ENCODE measurements at regions not wholly inside any gene's neighbourhood (a gene's known extent, or its start where the extent isn't known, plus 50 kb on each side); places are given as distances from the start of the nearest gene placed in this dataset.

GRCh38 chr1:184895086-184895485 is 79.2 kb downstream of the NIBAN1 start:
- TF ChIP-seq EZH2phosphoT487 (IDR thresholded peaks at IDR 0.05; ENCODE audit: borderline replicate concordance, low read length) (no peak), CTCF (IDR thresholded peaks at IDR 0.05; ENCODE audit: low read depth, low read length, poor library complexity, severe bottlenecking) (no peak)
- H3K27me3 ChIP-seq (ENCODE audit: control insufficient read depth, low read length), result no peaks in the 10 kb centered on the region
- no peaks in the 10 kb centered on the region for H3K9me3 ChIP-seq (ENCODE audit: control insufficient read depth, insufficient read depth, low read length)
- no peaks in the 10 kb centered on the region for H3K4me1 ChIP-seq (ENCODE audit: control insufficient read depth, low read length)
- no peaks in the 10 kb centered on the region for H4K20me1 ChIP-seq (ENCODE audit: control insufficient read depth, insufficient read depth, low read depth, low read length)
- H3K4me2 ChIP-seq (ENCODE audit: low read length), result no peak overlapping the region
- H3K9me2 ChIP-seq (replicated peaks; ENCODE audit: control insufficient read depth, low read length), result no peaks in the 10 kb centered on the region
- no peaks in the 10 kb centered on the region for H3K79me2 ChIP-seq (ENCODE audit: control insufficient read depth, low read length)
- H3K27ac ChIP-seq (ENCODE audit: low read depth, low read length), result no peak overlapping the region
- no peak overlapping the region for H3K4me3 ChIP-seq (ENCODE audit: low read length)
- peaks cover 4% of the 10 kb centered on the region; the same call in 1 of the 2 replicates for H3K36me3 ChIP-seq (ENCODE audit: control insufficient read depth, low read length)
- no peaks in the 10 kb centered on the region for H3F3A ChIP-seq (ENCODE audit: control insufficient read depth, insufficient read depth)

GRCh38 chr1:184893695-184894094 is 80.6 kb downstream of the NIBAN1 start:
- no peaks in the 10 kb centered on the region for H4K20me1 ChIP-seq (ENCODE audit: control insufficient read depth, insufficient read depth, low read depth, low read length)
- no peaks in the 10 kb centered on the region for H3K4me1 ChIP-seq (ENCODE audit: control insufficient read depth, low read length)
- H3K27me3 ChIP-seq (ENCODE audit: control insufficient read depth, low read length), result no peaks in the 10 kb centered on the region
- H3K27ac ChIP-seq (ENCODE audit: low read depth, low read length), result no peak overlapping the region
- no peak overlapping the region for H3K4me2 ChIP-seq (ENCODE audit: low read length)
- no peak overlapping the region for H3K4me3 ChIP-seq (ENCODE audit: low read length)
- H3K79me2 ChIP-seq (ENCODE audit: control insufficient read depth, low read length), result no peaks in the 10 kb centered on the region
- no peaks in the 10 kb centered on the region for H3K9me2 ChIP-seq (replicated peaks; ENCODE audit: control insufficient read depth, low read length)
- H3F3A ChIP-seq (ENCODE audit: control insufficient read depth, insufficient read depth), result no peaks in the 10 kb centered on the region
- TF ChIP-seq EZH2phosphoT487 (IDR thresholded peaks at IDR 0.05; ENCODE audit: borderline replicate concordance, low read length) (no peak), CTCF (IDR thresholded peaks at IDR 0.05; ENCODE audit: low read depth, low read length, poor library complexity, severe bottlenecking) (no peak)
- peaks cover 4% of the 10 kb centered on the region; the same call in 1 of the 2 replicates for H3K36me3 ChIP-seq (ENCODE audit: control insufficient read depth, low read length)
- no peaks in the 10 kb centered on the region for H3K9me3 ChIP-seq (ENCODE audit: control insufficient read depth, insufficient read depth, low read length)

GRCh38 chr1:184892116-184892515 is 82.2 kb downstream of the NIBAN1 start:
- no peaks in the 10 kb centered on the region for H3K36me3 ChIP-seq (ENCODE audit: control insufficient read depth, low read length)
- H3K4me2 ChIP-seq (ENCODE audit: low read length), result no peak overlapping the region
- H3K27ac ChIP-seq (ENCODE audit: low read depth, low read length), result no peak overlapping the region
- no peaks in the 10 kb centered on the region for H3K27me3 ChIP-seq (ENCODE audit: control insufficient read depth, low read length)
- TF ChIP-seq EZH2phosphoT487 (IDR thresholded peaks at IDR 0.05; ENCODE audit: borderline replicate concordance, low read length) (no peak), CTCF (IDR thresholded peaks at IDR 0.05; ENCODE audit: low read depth, low read length, poor library complexity, severe bottlenecking) (no peak)
- H4K20me1 ChIP-seq (ENCODE audit: control insufficient read depth, insufficient read depth, low read depth, low read length), result no peaks in the 10 kb centered on the region
- H3K9me2 ChIP-seq (replicated peaks; ENCODE audit: control insufficient read depth, low read length), result no peaks in the 10 kb centered on the region
- H3K79me2 ChIP-seq (ENCODE audit: control insufficient read depth, low read length), result no peaks in the 10 kb centered on the region
- no peak overlapping the region for H3K4me3 ChIP-seq (ENCODE audit: low read length)
- H3K4me1 ChIP-seq (ENCODE audit: control insufficient read depth, low read length), result no peaks in the 10 kb centered on the region
- H3F3A ChIP-seq (ENCODE audit: control insufficient read depth, insufficient read depth), result no peaks in the 10 kb centered on the region
- H3K9me3 ChIP-seq (ENCODE audit: control insufficient read depth, insufficient read depth, low read length), result no peaks in the 10 kb centered on the region

GRCh38 chr1:184891440-184891839 is 82.9 kb downstream of the NIBAN1 start:
- H3K27ac ChIP-seq (ENCODE audit: low read depth, low read length), result no peak overlapping the region
- H3K4me1 ChIP-seq (ENCODE audit: control insufficient read depth, low read length), result no peaks in the 10 kb centered on the region
- no peaks in the 10 kb centered on the region for H3K9me3 ChIP-seq (ENCODE audit: control insufficient read depth, insufficient read depth, low read length)
- no peak overlapping the region for H3K4me3 ChIP-seq (ENCODE audit: low read length)
- H3K36me3 ChIP-seq (ENCODE audit: control insufficient read depth, low read length), result no peaks in the 10 kb centered on the region
- H4K20me1 ChIP-seq (ENCODE audit: control insufficient read depth, insufficient read depth, low read depth, low read length), result no peaks in the 10 kb centered on the region
- TF ChIP-seq EZH2phosphoT487 (IDR thresholded peaks at IDR 0.05; ENCODE audit: borderline replicate concordance, low read length), result no peak
- no peak for TF ChIP-seq CTCF (IDR thresholded peaks at IDR 0.05; ENCODE audit: low read depth, low read length, poor library complexity, severe bottlenecking)
- no peaks in the 10 kb centered on the region for H3K79me2 ChIP-seq (ENCODE audit: control insufficient read depth, low read length)
- no peak overlapping the region for H3K4me2 ChIP-seq (ENCODE audit: low read length)
- H3F3A ChIP-seq (ENCODE audit: control insufficient read depth, insufficient read depth), result no peaks in the 10 kb centered on the region
- no peaks in the 10 kb centered on the region for H3K9me2 ChIP-seq (replicated peaks; ENCODE audit: control insufficient read depth, low read length)
- H3K27me3 ChIP-seq (ENCODE audit: control insufficient read depth, low read length), result no peaks in the 10 kb centered on the region

All from DOHH2 (cell line).